Kidney glomerular epithelial cell (primary cell): ENCODE measurements at regions not wholly inside any gene's neighbourhood (a gene's known extent, or its start where the extent isn't known, plus 50 kb on each side); places are given as distances from the start of the nearest gene placed in this dataset.

Experiments used
- DNase-seq: peaks from one replicate; lab custom pipeline; 2025; lab: John Stamatoyannopoulos, UW

DNA sequence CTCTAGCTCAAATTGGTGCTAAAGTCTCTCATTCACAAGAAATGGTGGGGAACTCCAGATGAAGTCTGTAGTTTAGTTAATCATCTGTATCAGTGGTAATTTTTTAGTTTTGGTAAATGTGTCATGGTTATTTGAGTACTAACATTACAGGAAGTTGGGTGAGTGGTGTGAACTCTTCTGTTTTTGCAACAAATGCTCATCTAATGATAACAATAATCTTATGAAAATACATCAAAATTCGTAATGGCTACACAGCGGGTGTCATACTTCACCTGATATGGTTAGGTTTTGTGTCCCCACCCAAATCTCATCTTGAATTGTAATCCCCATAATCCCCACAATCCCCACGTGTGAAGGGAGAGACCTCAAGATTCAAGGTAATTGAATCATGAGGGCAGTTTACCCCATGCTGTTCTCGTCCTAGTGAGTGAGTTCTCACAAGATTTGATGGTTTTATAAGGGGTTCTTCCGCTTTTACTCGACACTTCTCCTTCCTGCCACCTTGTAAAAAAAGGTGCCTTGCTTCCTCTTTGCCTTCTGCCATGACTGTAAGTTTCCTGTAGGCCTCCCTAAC is 209.3 kb upstream of the FOXN3 start:
- DNase-seq: no peak

DNA sequence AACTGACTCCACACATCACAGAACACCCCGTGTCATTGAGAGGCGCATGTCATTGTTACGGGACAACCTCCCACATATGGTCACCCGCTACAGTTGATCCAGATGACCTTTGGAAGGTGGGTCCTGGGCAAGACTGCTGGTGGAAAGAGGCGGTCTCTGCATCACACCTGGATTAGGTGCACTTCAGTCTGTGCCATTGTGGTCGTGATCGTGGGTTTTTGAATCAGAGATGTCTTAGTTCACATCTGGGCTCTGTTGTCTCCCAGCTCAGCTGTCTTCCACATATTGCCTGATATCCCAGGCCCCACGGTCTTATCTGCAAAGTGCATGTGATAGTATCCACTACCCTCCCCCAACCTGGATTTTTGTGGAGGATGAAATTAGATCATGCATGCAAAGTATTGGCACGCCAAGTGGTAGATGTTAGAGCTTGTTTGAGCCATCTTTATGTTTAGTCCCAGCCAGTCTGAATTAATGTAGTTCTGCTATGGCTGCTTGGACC is 208.7 kb upstream of the FOXN3 start:
- no peak for DNase-seq

DNA sequence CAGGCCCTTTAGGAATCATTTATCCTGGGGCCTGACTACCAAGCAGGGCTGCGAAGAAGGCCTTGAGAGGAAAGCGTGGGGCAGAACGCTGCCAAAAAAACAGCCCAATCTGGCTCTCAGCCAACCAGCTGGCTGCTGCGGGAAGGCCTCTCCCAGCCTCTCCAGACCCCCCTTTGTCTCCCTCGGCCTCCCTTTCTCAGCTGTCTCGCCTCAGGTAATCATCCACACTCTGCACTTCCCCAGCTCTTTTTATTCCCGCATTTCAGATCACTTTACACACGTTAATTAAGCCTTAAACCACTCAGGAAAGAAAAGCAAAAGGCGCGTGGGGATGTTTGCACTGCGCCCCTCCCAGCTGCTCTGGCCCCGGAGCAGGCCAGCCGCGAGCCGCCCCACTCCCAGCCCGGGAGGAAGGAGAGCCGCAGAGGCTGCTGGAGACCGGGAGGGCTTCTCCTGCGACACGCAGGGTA is 208.2 kb upstream of the FOXN3 start:
- no peak for DNase-seq

DNA sequence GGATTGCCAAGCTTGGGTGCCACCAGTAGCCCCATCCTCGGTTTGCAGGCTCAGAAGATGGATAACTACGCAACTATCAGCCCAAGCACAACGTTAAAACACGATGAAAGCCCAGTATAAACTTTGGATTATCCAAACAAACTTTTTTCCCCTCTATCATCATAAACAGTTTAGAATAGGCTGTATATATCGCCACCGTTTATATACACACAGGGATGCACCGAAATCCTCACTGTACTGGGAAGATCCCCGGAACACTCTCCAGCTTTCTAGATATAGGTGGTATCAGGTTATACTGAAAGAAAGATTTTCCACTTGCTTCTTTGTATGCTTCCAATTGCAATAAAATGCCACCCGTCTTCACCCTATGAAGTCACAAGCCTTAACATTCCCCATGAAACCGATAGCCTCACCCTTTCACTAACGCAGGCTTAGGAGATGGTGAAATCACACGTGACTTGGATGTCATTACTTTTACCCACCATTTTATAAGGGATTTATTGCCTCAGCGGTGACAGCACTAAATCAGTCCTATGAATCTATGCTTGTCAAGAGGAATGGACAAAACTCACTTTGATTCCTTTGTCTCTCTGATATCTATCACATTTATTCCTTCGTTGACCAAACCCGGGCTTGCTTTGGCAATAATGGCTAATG is 207.6 kb upstream of the FOXN3 start:
- DNase-seq: no peak

DNA sequence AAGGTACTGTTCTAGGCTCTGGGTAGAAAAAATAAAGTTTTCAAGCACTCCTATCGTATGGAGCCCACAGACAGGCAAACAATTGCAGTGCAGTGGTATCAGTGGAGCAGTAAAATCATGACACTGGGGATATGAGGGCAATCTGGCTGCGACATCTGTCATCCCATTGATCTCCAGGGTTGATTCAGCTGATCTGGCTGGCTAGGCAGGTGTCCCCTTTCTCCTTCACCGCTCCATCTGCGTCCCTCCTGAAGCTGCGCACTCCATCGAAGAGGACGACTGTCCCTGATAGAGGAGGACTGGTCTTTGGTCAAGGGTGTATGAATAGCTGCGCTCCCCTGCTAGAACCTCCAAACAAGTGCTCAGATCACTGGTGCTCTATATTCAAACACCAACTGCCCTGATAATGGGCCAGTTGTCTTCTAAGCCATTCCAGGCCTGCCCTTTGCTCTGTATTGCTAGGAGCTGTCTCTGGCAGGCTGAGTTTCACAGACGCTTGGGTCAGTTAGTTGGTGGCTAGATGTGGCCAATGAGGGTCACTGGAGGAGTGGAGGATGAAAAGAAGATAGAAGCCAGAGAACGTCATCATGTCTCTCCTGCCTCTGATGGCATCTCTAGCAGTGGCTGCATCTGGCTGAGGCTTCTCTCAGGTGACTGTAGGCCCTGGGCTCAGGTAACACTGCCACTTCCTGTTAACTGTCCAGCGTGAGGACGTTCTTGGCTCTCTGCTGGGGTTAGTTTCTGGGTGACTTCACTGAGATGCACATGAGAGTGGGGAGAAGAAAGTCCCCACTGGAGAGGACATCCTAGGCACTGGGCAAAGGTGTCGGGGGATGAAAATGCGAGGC is 205.0 kb upstream of the FOXN3 start:
- no peak for DNase-seq

DNA sequence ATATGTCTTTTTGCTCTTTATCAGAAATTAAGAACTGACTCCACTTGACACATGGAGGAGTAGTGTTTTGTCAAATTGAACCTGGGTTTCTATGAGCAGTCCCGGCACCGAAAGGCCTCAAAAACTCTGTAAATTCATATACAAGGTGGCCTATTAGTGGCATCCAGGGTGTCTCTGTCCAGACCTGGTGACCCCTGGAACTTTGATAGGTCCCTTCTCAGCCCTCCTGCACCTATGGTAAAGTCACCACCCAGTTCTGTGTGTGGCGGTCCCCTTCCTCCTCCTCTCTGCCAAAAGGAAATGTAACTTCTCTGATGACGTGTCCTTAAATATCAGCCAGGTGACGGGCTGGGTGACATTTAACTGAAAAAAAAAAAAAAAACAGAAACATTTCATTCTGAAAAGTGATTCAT is 204.0 kb upstream of the FOXN3 start:
- DNase-seq: no peak

DNA sequence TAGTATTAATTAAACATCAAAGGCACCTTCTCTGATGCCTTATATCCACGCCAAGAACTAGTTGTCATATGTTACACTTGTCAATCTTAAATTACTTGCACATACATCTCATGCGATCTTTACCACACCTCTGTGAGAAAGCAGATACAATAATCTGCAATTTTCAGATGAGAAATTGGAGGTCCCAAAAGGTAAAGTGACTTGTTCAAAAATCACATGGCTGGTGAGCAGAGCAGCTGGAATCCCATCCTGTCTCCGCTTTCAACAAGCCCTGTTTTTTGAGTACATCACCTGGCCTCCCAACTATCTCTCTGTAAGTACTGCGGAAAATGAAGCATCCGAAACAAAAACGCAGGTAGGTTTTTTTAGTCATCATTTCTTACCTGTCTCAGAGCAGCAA is 203.4 kb upstream of the FOXN3 start:
- DNase-seq: no peak

DNA sequence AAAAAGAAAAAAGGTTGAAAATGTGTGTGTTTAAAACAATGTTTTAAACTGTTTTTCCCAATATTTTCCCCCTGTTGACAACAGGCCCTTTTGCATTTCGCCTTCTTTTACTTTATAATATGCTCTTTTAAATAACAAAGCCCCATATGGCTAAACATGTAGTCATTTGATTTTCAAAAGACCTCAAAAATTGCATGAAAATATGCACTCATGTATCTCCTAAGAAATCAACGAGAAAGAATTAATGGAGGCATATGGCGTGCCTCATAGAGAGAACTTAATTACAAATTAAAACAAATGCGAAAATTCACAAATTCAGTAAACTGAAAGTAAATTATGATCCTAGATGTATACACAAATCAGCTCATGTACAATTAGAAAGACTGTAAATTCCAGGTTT is 202.6 kb upstream of the FOXN3 start:
- DNase-seq: no peak

DNA sequence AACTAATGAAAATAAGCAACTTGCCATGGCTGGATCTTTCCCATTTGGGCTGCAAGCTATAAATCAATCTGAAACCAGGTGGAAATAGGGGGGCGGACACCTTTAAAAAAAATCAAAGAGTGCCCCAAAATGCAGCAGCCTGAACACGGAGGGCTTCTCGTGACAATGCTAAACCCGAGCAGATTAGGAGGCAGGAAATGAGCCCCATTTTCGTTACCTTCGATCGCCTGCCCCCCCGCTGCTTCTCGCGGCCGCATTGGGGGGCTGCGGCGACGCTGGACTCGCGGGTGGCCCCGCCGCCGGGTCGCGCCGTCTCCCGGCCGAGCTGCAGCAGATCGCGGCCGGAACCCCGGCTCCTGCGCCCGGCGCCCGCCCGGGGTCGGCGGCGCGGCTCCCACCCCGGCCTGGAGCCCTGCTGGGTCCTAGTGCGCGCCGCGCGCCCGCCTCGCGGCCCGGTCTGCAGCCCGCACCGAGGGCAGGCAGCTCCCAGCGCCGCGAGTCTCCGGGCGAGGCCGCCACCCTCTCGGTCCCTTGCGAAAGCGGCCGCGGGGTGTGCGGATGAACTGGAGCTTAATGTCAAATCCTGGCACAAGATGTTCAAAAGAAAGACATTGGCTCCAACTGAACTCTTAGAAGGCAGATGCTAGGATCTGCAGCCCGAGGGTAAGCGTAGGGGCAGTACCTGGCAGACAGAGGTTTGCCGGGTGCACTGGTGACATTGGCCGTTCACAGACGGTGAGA is 201.9 kb upstream of the FOXN3 start:
- peak; percentile 42 for DNase-seq

DNA sequence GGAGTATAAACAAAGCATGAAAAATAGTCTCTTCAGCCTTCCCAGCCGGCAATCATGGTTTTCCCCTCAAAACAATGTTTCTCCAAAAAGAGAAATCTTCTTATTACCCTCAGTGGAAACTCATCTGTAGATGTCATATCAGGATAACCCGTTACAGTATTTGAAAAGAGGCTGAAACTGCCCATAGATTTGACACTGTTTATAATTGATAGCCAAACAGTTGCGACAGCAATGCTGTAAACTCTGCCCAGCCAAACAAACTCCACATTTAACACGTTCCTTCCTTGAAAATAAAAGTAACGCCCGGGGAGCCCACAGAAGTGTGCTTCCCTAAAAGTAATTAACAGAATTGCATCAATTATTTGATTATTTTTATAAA is 201.3 kb upstream of the FOXN3 start:
- DNase-seq: peak; percentile 30

DNA sequence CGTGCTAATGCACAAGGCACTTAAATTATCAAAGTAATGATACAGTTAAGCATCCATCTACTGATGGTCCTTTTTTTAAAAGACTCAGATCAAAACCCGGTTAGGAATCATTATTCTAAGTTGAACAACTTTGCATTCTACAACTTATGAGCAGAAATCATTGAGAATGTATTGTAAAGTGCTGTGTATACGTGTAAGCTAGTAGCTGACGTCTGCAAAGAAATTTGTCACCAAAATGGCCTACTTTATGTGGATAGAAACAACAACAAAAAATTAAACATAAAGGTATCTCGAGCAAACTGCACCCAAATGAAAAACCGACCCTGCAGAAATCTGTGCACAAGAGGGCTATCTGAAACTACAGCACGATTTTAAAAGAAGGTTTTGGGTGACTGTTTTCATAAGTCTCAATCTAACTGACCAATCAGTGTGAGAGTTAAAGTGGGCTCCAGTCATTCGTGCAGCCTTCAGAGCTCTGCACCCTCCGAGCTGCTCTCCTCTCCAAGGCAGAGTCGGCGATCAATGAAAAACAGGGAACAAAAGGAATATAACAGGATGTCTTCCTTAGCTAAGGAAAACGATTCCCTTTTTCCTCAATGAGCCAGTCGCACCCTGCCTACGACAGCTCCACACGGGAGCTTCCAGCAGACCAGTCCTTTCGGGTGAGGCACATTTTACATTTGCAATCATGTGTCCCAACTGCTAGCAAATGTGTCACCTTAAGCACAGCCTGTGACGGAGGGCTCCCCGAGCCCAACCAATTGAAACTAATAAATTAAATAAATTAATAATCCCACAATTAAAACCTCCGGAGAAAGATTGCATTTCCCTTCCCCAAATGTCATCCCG is 200.7 kb upstream of the FOXN3 start:
- no peak for DNase-seq

DNA sequence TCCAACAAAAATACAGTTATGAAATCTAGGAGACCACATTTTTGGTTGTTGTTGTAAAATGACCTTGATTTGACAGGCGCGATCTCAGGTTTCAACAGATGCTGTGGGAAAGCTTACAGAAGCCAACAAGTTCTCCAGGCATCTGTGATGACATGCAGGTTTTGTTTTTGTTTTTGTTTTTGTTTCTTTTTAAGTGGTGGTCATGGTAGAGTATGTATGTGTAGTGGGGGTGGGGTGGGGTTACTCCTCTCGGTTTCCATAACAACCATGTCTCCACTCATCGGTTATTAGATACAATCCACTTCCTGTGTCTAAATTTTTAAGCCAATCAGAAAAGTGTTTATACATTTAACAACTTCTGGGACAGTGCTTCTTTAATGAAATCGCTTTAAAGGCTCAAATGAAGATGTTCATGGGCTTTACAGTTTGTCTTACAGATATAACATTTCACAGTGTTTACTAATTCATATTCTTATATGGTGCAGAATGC is 199.9 kb upstream of the FOXN3 start:
- DNase-seq: no peak

DNA sequence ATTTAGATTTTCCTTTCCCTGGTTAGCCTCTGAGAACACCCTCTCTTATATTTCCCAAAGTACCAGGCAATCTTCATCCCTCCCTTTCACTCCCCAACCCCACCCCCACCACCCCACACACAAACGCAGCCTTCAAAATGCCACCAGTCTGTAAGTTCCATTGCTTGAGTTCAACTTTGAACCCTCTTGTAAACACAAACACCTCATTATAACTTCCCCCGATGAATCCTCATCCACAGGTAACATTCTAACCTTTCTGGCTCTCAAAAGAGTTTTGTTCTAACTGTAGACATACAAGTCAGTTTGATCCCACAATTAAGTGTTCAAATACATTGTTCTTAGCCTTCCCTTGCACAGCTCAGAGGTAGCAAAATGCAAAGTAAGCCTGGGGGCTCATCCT is 199.4 kb upstream of the FOXN3 start:
- no peak for DNase-seq

DNA sequence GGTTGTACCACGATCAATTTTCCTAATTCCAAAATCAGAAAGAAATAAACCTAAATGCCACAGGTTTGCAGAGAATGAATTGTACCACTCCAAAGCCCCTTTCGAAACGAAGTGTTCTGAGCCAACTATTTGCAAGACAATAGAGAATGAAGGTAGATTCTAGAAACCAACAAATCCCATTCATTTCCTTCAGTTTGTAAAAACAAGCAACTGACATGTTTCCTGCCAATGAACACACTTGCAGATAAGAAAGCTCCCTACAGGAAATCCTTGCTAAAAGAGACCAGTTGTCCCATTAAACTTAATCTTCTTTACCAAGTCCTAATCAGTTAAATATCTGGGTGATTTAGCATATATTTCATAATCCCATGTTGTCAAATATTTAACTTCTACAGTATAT is 198.4 kb upstream of the FOXN3 start:
- no peak for DNase-seq

DNA sequence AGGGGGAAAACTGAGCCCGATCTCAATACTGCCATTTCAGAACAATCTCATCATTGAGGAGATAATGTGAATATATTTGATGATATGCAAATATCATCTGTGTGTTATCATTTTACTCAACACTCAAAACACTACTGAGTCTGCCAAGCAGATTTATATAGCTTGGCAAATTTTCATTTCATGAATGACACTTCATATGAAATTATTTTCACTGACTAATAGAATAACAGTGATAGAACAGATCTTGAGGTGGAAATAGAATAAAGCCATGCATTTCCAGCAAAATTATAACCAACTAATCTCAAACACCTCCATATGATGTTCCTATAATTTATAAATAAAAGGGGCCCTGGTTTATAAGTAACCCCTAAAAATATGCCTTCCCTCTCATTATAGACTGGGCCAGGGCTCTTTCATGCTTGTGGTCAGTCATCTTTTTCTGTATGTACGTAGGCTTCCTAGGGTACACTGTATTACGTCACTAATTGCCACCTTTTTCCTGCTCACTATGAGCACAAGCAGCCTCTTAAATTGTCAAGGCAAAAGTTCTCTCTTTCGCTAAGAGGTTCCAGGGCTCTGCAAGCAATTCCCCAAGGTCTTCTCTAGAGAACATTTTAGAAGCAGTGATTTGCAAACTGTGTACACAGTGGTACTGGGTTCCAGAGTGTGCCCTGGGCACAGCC is 197.1 kb upstream of the FOXN3 start:
- DNase-seq: no peak

DNA sequence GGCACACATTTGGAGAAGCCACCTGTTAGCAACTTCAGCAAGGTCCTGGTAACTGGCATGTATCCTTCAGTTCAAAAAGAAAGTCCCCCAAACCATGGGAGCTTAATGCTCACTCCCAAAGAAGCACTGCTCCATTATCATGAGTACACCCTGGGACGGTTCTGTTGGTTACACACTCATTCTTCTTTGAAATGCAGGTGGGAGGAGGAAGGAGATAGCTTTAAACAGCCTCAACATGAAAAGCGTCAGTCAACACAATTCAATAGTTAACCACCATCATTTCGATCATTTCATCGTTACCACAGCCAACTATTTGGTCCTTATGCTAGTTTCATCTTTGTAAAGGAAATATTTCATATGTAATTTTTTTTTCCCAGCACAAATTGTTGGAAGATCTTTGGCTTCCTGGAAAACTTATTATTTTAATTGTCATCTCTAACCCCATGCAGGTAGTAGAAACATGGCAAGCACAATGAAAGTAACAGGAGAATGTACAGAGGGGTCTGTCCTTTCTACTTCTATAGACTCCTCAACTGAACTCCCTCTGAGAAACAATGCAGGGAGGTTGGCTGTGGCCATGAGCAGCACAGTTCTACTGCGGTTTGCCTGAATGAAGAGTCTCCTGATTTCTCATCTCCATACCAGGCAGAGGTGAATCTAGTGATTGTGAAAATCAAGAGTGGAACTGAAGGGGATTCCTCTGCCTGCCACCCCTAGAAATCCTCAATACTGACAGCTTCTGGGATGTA is 196.4 kb upstream of the FOXN3 start:
- DNase-seq: no peak

DNA sequence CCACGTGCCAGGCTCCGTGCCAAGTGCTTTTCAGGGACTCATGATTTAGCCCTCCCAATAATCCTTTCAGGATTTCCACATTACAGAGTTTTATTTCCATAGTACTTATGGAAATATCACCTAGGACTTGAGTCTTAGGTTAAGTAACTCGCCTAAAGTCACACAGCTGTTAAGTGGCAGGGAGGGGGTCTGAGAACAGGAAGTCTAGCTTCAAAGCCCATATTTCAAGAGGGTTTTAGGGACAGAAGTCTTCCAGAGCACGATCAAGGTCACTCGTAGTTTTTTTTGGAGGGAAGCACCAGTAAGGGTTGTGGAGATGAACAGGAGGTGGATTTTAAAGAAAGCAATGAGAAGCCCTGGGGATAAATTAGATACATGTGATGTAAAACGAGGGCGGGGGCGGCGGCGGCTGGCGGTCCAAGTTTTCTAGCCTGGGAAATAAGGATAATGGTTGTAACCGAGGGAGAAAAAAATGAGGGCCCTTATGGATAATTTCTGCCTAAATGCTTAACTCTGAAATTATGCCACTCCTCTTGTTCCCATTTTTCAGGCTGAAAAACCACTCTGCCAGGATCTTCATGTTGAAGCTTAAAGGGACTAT is 192.6 kb upstream of the FOXN3 start:
- DNase-seq: no peak

DNA sequence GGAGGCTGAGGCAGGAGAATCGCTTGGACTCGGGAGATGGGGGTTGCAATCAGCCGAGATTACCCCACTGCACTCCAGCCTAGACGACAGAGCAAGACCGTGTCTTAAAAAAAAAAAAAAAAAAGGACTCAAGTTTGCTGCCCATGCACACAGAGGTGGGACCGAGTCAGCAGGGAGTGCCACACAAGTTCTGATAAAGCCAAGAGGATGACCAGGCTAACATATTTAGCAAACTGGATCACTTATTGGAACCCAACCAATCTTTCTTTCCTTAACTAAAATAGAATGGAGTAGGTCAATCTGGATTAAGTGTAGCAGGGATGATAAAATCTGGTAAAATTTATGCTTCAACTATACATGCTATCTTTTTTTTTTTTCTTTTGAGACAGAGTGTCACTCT is 190.4 kb upstream of the FOXN3 start:
- no peak for DNase-seq

DNA sequence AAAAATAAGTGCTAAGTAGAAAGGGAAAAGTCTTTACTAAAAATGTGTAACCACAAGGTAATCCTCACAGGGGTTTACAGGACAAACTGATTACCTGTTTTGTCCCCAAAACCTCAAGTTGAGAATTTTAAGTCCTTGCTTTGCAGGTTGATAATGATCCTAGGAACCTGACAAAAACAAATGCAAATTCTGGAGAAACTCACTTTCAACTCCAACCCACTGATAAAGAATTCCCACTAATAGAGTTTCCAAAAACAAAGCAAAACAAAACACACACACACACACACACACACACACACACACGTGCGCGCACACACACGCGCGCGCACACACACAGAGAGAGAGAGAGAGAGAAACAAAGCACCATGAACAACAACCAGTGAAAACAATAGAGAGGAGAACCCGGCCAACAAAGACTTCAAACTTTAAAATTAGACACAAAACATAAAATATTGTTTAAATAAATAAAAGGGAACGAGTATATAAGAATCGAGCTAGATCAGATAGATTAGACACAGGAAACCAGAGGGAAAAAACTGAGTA is 187.0 kb upstream of the FOXN3 start:
- no peak for DNase-seq
